ENCODE measurements at regions not wholly inside any gene's neighbourhood (a gene's known extent, or its start where the extent isn't known, plus 50 kb on each side); places are given as distances from the start of the nearest gene placed in this dataset.
A peak's percentile ranks its signal among the peaks of the same experiment; 100 is the strongest.

GRCh38 chr16:85435700-85436099 is 177.4 kb upstream of the GSE1 start:
- DNase-seq: no peak
- TF ChIP-seq CTCF (conservative IDR thresholded peaks at IDR 0.05): no peak
- H3K4me3 Mint-ChIP-seq: no peak overlapping the region
- H3K9me3 Mint-ChIP-seq: no peaks in the 10 kb centered on the region
- no peaks in the 10 kb centered on the region for H3K9me3 ChIP-seq (ENCODE audit: control insufficient read depth, low read length)
- H3K27me3 ChIP-seq (ENCODE audit: control insufficient read depth, insufficient read depth, low read length, poor library complexity, severe bottlenecking): no peaks in the 10 kb centered on the region
- 85 to 89% methylated on average over 4 to 7 of the region's 7 CpGs for WGBS, 2 experiments (ENCODE audit: insufficient coverage in 1 of 2, insufficient read length in 1 of 2)
- peak overlapping the region; percentile 68 for H3K27ac Mint-ChIP-seq
- H3K4me3 ChIP-seq (ENCODE audit: low read length): no peak overlapping the region
- H3K36me3 Mint-ChIP-seq (ENCODE audit: low read depth): no peaks in the 10 kb centered on the region
- no peak overlapping the region for H3K27ac ChIP-seq (ENCODE audit: low read depth, low read length)
- H3K9ac ChIP-seq (ENCODE audit: extremely low read depth, low read length, poor library complexity, severe bottlenecking): no peak overlapping the region
- no peaks in the 10 kb centered on the region for H3K27me3 Mint-ChIP-seq (ENCODE audit: insufficient read depth)
- no peaks in the 10 kb centered on the region for H3K36me3 ChIP-seq (ENCODE audit: control insufficient read depth, insufficient read depth, low read length)
- H3K4me1 Mint-ChIP-seq: peaks cover 33% of the 10 kb centered on the region
- peaks cover 16% of the 10 kb centered on the region for H3K4me1 ChIP-seq (ENCODE audit: control insufficient read depth, insufficient read depth, low read length)

- Mint-ChIP-seq H3K4me3 (no peak overlapping the region), H3K36me3 (ENCODE audit: low read depth) (no peaks in the 10 kb centered on the region), H3K27ac (peak overlapping the region; percentile 39), H3K4me1 (peaks cover 32% of the 10 kb centered on the region), H3K9me3 (no peaks in the 10 kb centered on the region), H3K27me3 (ENCODE audit: insufficient read depth) (no peaks in the 10 kb centered on the region)
- no peak overlapping the region for H3K4me3 ChIP-seq (ENCODE audit: low read length)
- no peak overlapping the region for H3K9ac ChIP-seq (ENCODE audit: extremely low read depth, low read length, poor library complexity, severe bottlenecking)
- no peaks in the 10 kb centered on the region for H3K36me3 ChIP-seq (ENCODE audit: control insufficient read depth, insufficient read depth, low read length)
- H3K27ac ChIP-seq (ENCODE audit: low read depth, low read length): peak overlapping the region; percentile 44
- no peak for TF ChIP-seq CTCF (conservative IDR thresholded peaks at IDR 0.05)
- no peaks in the 10 kb centered on the region for H3K27me3 ChIP-seq (ENCODE audit: control insufficient read depth, insufficient read depth, low read length, poor library complexity, severe bottlenecking)
- WGBS, 2 experiments (ENCODE audit: insufficient coverage in 1 of 2, insufficient read length in 1 of 2): 70 to 80% methylated on average over 6 to 9 of the region's 9 CpGs
- peaks cover 11% of the 10 kb centered on the region for H3K4me1 ChIP-seq (ENCODE audit: control insufficient read depth, insufficient read depth, low read length)
- H3K9me3 ChIP-seq (ENCODE audit: control insufficient read depth, low read length): no peaks in the 10 kb centered on the region
- DNase-seq: peak; percentile 73
These were observed 176.9 kb upstream of the GSE1 start for GRCh38 chr16:85436207-85436606.

- TF ChIP-seq CTCF (conservative IDR thresholded peaks at IDR 0.05): no peak
- 54 to 72% methylated on average over 10 to 35 of the region's 35 CpGs for WGBS, 2 experiments (ENCODE audit: insufficient coverage in 1 of 2, insufficient read length in 1 of 2)
- Histone ChIP-seq H3K27me3 (ENCODE audit: control insufficient read depth, insufficient read depth, low read length, poor library complexity, severe bottlenecking) (no peaks in the 10 kb centered on the region), H3K4me1 (ENCODE audit: control insufficient read depth, insufficient read depth, low read length) (peaks cover 8% of the 10 kb centered on the region), H3K27ac (ENCODE audit: low read depth, low read length) (peak overlapping the region; percentile 73), H3K4me3 (ENCODE audit: low read length) (no peak overlapping the region), H3K9me3 (ENCODE audit: control insufficient read depth, low read length) (no peaks in the 10 kb centered on the region), H3K36me3 (ENCODE audit: control insufficient read depth, insufficient read depth, low read length) (no peaks in the 10 kb centered on the region), H3K9ac (ENCODE audit: extremely low read depth, low read length, poor library complexity, severe bottlenecking) (no peak overlapping the region)
- H3K27ac Mint-ChIP-seq: no peak overlapping the region
- no peaks in the 10 kb centered on the region for H3K9me3 Mint-ChIP-seq
- DNase-seq: no peak
- peaks cover 27% of the 10 kb centered on the region for H3K4me1 Mint-ChIP-seq
- no peaks in the 10 kb centered on the region for H3K27me3 Mint-ChIP-seq (ENCODE audit: insufficient read depth)
- no peaks in the 10 kb centered on the region for H3K36me3 Mint-ChIP-seq (ENCODE audit: low read depth)
- no peak overlapping the region for H3K4me3 Mint-ChIP-seq
These were observed 176.4 kb upstream of the GSE1 start for GRCh38 chr16:85436636-85437165.

Measured in endodermal cell (in vitro differentiated cells).